ENCODE measurements at regions not wholly inside any gene's neighbourhood (a gene's known extent, or its start where the extent isn't known, plus 50 kb on each side); places are given as distances from the start of the nearest gene placed in this dataset.

DNA sequence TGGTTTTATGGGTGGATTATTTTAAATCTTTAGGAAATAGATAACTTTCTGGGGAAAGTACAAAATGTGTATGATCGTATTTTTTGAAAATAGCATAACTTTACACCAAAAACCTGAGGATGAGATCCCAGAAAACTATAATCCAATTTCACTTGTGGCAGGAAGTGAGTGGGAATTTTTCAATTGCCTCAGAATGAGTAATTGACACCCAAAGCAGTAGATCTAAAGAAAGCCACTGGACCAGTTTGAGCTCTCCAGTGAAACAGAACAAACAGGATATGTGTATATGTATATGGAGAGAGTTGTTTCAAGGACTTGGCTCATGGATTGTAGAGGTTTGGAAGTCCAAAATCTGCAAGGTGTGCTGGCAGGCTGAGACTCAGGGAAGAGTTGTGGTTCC, 109.2 kb upstream of the SHB start:
- H3K27me3 ChIP-seq = no peaks in the 10 kb centered on the region
- H3K27ac ChIP-seq = no peak overlapping the region
- H3K4me3 ChIP-seq = no peak overlapping the region
- H3K36me3 ChIP-seq = no peaks in the 10 kb centered on the region
- H3K4me1 ChIP-seq (ENCODE audit: low read depth) = no peaks in the 10 kb centered on the region
- DNase-seq (ENCODE audit: low read depth in 1 of 2, low spot score in 1 of 2) = no peak
- TF ChIP-seq, protein P1, sequence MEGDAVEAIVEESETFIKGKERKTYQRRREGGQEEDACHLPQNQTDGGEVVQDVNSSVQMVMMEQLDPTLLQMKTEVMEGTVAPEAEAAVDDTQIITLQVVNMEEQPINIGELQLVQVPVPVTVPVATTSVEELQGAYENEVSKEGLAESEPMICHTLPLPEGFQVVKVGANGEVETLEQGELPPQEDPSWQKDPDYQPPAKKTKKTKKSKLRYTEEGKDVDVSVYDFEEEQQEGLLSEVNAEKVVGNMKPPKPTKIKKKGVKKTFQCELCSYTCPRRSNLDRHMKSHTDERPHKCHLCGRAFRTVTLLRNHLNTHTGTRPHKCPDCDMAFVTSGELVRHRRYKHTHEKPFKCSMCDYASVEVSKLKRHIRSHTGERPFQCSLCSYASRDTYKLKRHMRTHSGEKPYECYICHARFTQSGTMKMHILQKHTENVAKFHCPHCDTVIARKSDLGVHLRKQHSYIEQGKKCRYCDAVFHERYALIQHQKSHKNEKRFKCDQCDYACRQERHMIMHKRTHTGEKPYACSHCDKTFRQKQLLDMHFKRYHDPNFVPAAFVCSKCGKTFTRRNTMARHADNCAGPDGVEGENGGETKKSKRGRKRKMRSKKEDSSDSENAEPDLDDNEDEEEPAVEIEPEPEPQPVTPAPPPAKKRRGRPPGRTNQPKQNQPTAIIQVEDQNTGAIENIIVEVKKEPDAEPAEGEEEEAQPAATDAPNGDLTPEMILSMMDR (IDR thresholded peaks at IDR 0.05; ENCODE audit: low read depth, low read length) = no peak
- H3K9me3 ChIP-seq (ENCODE audit: low read depth) = no peaks in the 10 kb centered on the region

DNA sequence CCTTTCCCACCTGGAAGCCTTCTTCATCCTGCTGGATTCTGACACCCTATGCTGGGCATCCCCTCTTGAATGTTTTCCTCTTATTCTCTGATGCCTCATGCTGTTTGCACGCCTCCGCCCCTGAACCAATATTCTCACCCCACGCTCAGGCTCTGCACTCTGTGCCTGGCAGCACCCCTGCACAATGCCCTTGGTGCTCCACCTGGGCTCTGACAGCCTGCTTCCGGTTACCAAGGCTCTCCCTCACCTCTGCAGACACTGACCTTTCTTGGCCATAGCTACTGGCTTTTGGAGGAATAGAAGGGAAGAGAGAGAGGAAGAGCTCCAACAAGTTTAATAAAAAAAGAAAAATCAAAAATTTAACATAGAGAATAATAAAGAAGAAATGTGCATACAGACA, 108.7 kb upstream of the SHB start:
- H3K36me3 ChIP-seq = no peaks in the 10 kb centered on the region
- no peak for DNase-seq (ENCODE audit: low read depth in 1 of 2, low spot score in 1 of 2)
- H3K27me3 ChIP-seq = no peaks in the 10 kb centered on the region
- H3K27ac ChIP-seq = no peak overlapping the region
- TF ChIP-seq, protein P1 (IDR thresholded peaks at IDR 0.05; ENCODE audit: low read depth, low read length) = no peak
- H3K4me1 ChIP-seq (ENCODE audit: low read depth) = no peaks in the 10 kb centered on the region
- no peaks in the 10 kb centered on the region for H3K9me3 ChIP-seq (ENCODE audit: low read depth)
- H3K4me3 ChIP-seq = no peak overlapping the region

DNA sequence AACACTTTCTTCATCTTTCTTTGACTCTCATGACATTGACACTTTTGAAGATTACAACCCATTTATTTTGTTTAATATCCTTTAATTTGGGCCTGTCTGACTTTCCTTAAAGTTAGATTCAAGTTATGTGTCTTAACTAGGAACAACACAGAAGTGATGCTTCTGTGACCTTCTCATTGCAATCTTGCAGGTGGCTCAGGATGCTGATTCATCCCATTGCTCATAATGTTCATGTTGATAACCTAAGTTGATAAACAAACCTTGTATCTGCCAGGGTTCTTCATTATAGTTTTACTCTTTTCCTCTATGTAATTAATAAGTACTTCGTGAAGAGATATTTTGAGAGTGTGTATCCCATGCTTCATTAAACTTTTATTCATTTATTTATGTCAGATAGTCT, 107.2 kb upstream of the SHB start:
- TF ChIP-seq, protein P1 (IDR thresholded peaks at IDR 0.05; ENCODE audit: low read depth, low read length) = no peak
- no peak for DNase-seq (ENCODE audit: low read depth in 1 of 2, low spot score in 1 of 2)
- H3K27ac ChIP-seq = no peak overlapping the region
- no peaks in the 10 kb centered on the region for H3K27me3 ChIP-seq
- H3K4me1 ChIP-seq (ENCODE audit: low read depth) = no peaks in the 10 kb centered on the region
- no peaks in the 10 kb centered on the region for H3K9me3 ChIP-seq (ENCODE audit: low read depth)
- H3K4me3 ChIP-seq = no peak overlapping the region
- H3K36me3 ChIP-seq = no peaks in the 10 kb centered on the region

DNA sequence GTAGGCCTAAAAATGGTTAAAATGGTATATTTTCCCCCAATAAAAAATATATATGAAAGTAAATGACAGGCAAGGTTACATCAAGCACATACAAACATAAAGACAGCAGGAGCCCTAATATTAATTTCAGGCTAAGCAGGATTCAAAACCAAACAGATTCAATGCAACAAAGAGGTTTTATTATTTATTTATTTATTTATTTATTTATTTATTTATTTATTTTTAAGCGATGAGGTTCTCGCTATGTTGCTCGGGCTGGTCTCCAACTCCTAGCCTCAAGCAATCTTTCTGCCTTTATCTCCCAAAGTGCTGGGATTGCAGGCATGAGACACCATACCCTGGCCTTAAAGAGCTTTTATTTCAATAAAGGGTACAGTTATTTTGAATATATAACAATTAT, 106.4 kb upstream of the SHB start:
- no peak for DNase-seq (ENCODE audit: low read depth in 1 of 2, low spot score in 1 of 2)
- Histone ChIP-seq H3K27ac (no peak overlapping the region), H3K4me1 (ENCODE audit: low read depth) (no peaks in the 10 kb centered on the region), H3K9me3 (ENCODE audit: low read depth) (no peaks in the 10 kb centered on the region), H3K4me3 (no peak overlapping the region), H3K36me3 (no peaks in the 10 kb centered on the region), H3K27me3 (no peaks in the 10 kb centered on the region)
- TF ChIP-seq, protein P1 (IDR thresholded peaks at IDR 0.05; ENCODE audit: low read depth, low read length) = no peak

DNA sequence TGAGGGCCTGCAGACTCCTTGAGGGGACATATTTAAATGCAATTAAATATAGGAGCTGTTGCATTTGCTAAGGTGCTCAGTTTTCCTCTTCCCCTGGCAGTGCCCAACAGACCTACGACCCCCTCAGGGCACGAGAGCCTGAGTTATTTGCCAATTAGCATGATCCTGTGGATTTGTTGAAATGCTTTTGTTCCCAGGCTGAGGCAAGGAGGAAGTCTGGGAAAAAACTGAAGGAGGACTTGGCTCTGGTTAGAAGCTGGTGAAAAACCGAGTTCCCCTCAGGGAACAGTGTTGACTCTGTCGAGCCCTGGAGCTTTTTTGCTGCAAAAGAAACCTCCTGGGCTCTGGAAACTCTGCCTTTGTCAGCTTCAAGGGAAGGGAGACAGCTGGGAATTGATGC, 103.6 kb upstream of the SHB start:
- Histone ChIP-seq H3K9me3 (ENCODE audit: low read depth) (no peaks in the 10 kb centered on the region), H3K36me3 (no peaks in the 10 kb centered on the region), H3K4me1 (ENCODE audit: low read depth) (no peaks in the 10 kb centered on the region), H3K27me3 (no peaks in the 10 kb centered on the region), H3K27ac (no peak overlapping the region), H3K4me3 (no peak overlapping the region)
- no peak for DNase-seq (ENCODE audit: low read depth in 1 of 2, low spot score in 1 of 2)
- TF ChIP-seq, protein P1 (IDR thresholded peaks at IDR 0.05; ENCODE audit: low read depth, low read length) = no peak

DNA sequence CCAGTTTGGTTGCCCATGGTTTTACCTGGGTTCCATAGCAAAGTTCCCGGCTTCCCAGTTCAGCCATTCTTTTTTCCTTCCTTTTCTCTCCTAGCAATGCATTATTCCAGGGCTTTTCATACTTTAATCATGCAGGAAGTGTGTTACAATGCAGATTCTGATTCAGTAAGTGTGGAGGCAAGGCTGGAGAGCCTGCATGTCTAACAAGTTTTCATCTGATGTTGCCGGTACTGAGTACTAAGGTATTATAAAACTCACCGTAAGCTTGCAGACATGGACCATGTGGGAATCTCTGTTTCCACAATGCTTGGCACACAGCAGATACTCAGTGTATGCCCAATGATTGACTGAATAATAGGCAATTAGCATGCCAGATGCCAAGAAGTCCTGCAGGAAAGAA, 102.9 kb upstream of the SHB start:
- no peaks in the 10 kb centered on the region for H3K9me3 ChIP-seq (ENCODE audit: low read depth)
- H3K27ac ChIP-seq = no peak overlapping the region
- DNase-seq (ENCODE audit: low read depth in 1 of 2, low spot score in 1 of 2) = no peak
- no peaks in the 10 kb centered on the region for H3K27me3 ChIP-seq
- H3K36me3 ChIP-seq = no peaks in the 10 kb centered on the region
- H3K4me3 ChIP-seq = no peak overlapping the region
- TF ChIP-seq, protein P1 (IDR thresholded peaks at IDR 0.05; ENCODE audit: low read depth, low read length) = no peak
- no peaks in the 10 kb centered on the region for H3K4me1 ChIP-seq (ENCODE audit: low read depth)
